ENCODE measurements at regions not wholly inside any gene's neighbourhood (a gene's known extent, or its start where the extent isn't known, plus 50 kb on each side); places are given as distances from the start of the nearest gene placed in this dataset.

- DNase-seq, result peak in 1 of 2 experiments; percentile 2
Measured at GRCh38 chr18:78393086-78393862, 586.3 kb upstream of the SALL3 start.

- DNase-seq, result no peak
Measured at GRCh38 chr18:78396077-78396476, 583.5 kb upstream of the SALL3 start.

- no peak for DNase-seq
Measured at GRCh38 chr18:78396756-78397155, 582.9 kb upstream of the SALL3 start.

DNA sequence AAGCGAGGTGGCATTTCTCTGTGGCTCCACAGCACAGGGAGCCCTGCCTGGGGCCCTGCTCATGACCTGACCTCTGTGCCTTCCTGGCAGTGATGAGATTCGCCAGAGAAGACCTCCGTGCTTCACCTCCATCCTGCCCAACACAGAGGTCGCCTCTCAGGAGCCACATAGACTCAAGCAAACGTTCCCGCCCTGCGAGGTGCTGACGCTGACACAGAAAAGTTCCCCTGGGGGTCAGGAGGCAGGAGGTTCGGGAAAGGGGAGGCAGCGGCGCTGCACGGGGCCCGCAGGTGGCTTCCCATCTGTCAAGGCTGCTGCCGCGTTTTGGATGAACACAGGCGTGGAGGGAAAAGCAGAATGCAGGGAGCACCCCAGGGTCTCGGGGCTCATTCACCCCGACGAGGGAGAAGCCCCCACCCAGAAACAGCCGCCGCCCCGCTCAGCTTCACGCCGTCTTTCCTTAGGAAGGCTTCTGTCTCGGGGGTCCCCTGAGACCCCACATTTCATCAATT lies 579.6 kb upstream of the SALL3 start:
- DNase-seq, result no peak

GRCh38 chr18:78402440-78402839 lies 577.2 kb upstream of the SALL3 start:
- DNase-seq, result no peak

DNA sequence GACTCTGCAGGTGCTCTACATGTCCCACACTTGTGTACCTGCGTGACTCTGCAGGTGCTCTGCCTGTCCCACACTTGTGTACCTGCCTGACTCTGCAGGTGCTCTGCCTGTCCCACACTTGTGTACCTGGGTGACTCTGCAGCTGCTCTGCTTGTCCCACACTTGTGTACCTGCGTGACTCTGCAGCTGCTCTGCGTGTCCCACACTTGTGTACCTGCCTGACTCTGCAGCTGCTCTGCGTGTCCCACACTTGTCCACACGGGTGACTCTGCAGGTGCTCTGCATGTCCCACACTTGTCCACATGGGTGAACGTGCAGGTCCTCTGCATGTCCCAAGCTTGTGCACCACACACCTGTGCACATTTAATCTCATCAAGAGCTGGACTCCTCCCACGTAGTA lies 576.7 kb upstream of the SALL3 start:
- DNase-seq, result no peak

- no peak for DNase-seq
Measured at GRCh38 chr18:78403371-78403770, 576.2 kb upstream of the SALL3 start.

DNA sequence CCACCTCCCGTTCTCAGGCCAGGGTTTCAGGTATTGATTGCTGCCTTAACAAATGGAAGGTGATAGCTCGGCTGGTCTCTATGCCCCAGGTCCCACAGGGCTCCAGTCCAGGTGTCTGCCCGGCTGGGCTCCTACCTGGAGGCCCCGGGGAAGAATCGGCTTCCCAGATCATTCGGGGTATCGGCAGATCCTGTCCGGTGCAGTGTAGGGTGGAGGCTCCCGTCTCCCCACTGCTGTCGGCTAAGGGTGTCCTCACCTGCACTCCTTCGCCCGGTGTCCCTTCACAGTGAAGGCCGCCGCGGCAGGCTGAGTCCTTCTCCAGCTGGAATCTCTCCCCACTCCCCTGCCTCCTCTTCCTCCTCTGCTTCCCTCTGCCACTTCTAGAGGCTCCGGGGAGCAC lies 573.9 kb upstream of the SALL3 start:
- DNase-seq, result no peak

- peak in 1 of 2 experiments; percentile 44 for DNase-seq
Measured at GRCh38 chr18:78406743-78407465, 572.7 kb upstream of the SALL3 start.

DNA sequence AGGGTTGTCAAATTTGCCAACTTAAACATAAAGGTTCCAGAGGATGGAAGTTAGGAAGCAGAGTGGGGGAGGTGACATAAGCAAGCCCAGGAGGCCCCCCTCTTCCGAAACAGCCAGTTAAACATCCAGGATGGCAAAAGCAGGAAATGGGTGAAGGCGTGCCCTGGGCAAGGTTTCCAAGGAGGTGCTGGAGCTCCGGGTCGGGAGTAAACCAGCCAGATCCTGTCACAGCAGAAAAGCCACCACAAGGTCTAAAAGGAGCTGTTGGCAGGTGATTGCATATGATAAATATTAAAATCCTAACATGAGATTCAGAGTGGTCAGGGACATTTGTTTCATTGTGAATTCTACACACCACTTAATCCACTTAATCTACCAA lies 572.2 kb upstream of the SALL3 start:
- DNase-seq, result peak; percentile 24 to 64

GRCh38 chr18:78408623-78409022 lies 571.0 kb upstream of the SALL3 start:
- DNase-seq, result no peak

GRCh38 chr18:78410094-78410786 lies 569.4 kb upstream of the SALL3 start:
- no peak for DNase-seq

- no peak for DNase-seq
Measured at GRCh38 chr18:78411539-78411938, 568.1 kb upstream of the SALL3 start.

DNA sequence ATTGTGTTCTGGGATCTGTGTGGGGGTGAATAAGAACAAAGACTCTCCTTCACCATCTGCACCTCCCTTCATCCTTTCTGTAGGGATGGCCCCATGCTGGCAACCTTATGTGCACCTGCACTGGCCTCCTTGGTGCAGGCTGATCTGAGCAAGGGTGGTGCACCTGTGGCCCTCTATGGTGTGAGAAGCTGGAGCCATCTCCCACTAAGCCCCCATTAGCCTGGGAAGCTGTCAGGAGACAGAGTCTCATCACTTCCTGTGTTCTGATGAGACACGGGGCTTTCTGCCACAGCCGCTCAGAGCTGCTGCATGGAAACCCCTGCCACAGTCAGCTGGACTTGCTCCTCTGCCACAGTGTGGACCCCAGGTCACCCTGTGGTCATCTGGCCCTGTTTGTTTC lies 565.3 kb upstream of the SALL3 start:
- DNase-seq, result no peak

- no peak for DNase-seq
Measured at GRCh38 chr18:78416853-78417252, 562.8 kb upstream of the SALL3 start.

DNA sequence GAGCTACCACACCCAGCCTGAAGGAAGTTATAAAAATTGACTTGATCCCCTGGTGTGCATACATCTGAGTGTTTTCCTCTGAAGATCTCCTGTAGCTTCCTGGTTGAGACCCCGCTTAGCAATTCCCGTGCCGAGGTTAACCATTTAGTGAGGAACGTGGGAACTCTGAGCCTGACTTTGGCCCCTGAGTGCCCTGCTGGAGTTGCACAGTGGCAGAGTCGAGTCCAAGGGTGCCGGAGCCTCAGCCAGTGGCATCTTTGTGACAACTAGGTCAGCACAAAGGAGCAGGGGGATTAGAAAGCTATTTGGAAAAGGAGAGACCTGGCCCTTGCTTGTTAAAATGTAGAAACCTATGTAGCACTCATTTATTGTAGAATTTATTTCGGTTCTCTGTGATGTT lies 561.2 kb upstream of the SALL3 start:
- no peak for DNase-seq

GRCh38 chr18:78419171-78419570 lies 560.4 kb upstream of the SALL3 start:
- DNase-seq, result no peak

DNA sequence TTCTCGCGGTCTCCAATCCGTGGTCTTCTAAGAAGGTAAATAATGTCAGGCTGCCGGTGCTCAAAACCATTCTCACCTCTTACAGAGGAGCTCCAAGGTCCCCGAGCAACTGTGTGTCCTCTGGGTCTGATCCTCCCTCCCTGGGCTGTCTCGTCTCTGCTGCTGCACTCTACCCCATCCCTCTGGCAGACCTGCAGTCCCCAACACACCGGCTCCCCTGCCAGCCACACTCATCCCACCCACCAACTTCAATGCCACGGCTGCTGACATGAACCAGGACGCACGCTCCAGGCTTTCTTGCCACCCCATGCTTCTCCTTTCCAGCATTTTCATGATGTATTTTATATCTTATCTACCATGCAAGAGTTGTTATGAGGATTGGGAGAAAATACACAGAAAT lies 559.5 kb upstream of the SALL3 start:
- no peak for DNase-seq

GRCh38 chr18:78421392-78421791 lies 558.2 kb upstream of the SALL3 start:
- DNase-seq, result no peak

GRCh38 chr18:78422336-78422735 lies 557.3 kb upstream of the SALL3 start:
- no peak for DNase-seq

DNA sequence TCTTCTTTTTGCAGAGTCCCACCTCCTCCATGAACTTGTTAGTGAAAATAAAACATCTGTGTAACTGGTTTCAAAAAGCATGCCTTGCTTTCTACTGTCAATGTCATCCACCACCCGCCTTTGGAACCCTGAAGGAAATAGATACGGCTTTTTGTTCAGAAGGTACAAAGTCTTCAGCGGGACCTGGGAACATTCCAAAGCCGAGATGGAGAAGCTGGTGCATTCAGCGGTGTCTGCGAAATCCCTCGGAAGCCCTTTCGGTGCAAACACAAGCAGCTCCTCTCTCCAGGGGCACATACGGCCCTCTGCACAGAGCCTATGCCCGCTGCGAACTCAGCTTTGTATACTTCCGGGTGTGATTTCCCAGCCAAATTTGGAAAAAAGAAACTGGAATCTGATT lies 555.8 kb upstream of the SALL3 start:
- DNase-seq, result no peak

DNA sequence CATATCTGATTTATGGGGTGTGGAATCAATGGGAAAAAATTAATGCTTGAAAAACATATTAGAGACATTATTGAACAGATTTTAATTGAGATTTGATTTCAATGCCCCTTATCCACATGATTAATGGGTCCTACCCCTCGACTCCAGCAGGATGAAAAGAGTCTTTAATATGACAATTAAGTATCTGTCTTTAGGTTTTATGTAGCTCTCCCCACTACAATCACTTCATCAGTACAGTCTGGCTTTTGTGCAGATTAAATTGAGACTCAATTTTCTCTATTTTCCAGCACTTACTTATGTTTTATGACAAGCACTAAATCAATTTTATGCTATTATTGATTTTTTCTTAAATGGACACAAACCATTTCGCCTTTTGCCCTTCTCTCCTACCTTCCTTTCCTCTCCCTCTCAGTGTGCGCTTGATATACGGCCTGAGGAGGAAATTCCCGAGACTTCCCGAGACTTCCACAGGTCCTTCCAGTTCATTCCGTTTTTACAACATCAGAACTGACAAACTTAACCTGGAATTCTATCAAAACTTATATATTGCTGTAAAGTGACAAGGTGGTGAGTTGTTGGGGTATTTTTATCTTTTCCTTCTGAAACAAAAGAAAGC lies 555.1 kb upstream of the SALL3 start:
- no peak for DNase-seq

DNA sequence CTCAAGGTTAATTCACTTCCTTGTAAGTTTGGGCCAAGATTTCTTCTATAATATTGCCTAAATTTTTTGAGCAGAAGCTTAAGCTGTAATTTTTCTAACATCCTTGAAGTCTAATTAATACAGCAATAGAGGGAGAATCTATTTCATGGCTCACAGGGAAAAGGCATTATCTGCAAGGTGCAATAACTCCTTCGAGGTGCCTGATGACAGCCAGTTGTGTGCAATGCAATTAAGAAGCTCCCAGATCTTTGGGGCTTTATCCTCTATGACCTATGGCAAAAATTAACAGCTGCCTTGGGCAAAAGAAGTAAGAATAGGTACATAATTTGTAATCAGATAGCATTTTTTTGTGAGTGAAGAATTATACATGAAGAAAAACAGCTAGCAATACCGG lies 554.6 kb upstream of the SALL3 start:
- no peak for DNase-seq
